SHP77 treated with DMSO at 0.1 percent for 48 hours (cell line): ENCODE measurements at regions not wholly inside any gene's neighbourhood (a gene's known extent, or its start where the extent isn't known, plus 50 kb on each side); places are given as distances from the start of the nearest gene placed in this dataset.
A peak's percentile ranks its signal among the peaks of the same experiment; 100 is the strongest.
"Not testable (repeated sequence)": the region's sequence is repeated elsewhere in the genome, so short reads cannot be mapped to it uniquely, and the experiment has no call there.

Experiments used
- DNase-seq: peaks from one replicate; lab custom pipeline; 2025; lab: John Stamatoyannopoulos, UW

DNA sequence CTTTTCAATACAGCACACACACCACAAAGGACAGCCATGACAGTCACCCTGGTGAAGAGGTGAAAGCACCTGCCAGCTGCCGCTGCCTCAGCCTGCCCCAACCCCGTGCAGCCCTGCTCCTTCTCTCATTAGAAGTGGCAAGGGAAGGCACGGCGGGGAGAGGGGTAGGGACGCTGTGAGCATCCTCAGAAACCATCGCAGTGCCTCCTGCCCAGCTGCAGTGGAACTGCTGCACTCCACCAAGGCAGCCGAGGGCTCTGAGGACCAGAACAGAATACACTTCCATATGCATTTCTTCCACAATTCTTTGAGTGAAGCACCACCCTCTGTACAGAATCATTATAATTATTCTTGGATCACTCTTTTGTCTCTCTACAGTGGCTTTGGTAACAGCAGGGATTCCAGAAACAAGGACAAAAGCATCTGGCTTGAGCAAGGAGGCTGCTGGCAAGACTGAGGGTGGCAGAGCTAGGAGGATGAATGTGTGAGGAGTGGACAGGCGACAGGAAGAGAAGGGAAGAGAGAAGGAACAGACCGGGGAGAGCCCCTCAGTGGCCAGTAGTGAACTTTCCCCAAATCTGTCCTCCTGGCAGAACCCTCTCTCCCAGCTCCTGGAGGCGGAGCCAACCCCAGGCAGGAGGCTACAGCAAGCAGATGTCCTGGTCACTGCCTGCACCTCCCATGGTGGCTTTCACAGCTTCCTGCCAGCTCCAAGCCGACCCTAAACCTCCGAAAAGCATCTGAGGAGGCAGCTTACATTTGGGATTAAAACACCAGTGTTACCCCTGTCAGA lies 73.2 kb downstream of the MTNR1A start:
- no peak for DNase-seq

DNA sequence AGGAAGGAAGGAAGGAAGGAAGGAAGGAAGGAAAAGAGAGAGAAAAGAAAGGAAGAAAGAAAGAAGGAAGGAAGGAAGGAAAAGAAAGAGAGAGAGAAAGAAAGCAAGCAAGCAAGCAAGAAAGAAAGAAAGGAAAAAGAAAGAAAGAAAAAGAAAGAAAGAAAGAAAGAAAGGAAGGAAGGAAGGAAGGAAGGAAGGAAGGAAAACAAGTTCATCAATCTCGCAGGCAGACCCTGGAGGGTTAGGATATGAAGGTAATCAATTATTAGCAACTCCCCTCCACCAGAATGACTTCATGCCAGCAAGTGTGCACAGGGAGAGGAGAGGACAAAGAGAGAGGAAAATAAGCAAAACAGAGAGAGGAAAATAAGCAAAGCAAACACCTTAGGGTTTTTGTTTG lies 80.2 kb downstream of the MTNR1A start:
- no peak for DNase-seq

DNA sequence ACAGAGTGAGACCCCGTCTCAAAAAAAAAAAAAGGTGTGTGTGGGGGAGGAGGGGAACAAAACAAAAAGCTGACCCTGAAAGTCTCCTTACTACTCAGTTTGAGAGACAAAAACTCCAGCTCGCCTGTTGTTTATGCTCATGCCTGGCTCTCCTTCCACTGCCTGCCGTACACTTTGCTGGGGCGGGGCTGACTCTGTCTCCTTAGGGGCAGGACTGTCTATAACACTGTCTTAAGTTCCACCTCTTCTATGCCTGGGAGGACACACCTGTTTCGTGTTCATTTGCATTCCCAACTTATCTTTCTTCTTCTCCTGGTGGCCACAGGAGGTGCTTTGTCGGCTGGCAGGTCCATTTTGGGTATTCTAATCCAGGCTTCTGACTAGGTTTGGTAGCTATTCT lies 81.4 kb downstream of the MTNR1A start:
- DNase-seq = no peak

DNA sequence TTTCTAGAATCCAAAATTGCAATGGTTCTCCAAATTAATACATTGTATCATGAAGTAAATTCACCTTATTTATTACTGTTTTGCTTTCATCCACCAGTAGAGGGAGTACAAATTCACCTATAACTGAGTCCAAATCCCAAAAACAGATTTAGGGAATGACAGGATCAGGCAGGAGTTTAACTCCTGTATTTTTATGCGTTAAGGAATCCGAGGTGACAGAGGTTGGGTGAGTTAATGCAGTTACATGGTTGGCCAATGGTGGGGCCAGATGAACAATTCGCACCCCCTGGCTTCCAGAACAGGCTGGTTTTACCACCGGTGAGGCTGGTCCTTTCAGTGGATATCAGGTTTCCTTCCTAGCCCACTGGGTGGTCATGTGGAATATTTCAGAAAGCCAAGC lies 82.4 kb downstream of the MTNR1A start:
- no peak for DNase-seq

DNA sequence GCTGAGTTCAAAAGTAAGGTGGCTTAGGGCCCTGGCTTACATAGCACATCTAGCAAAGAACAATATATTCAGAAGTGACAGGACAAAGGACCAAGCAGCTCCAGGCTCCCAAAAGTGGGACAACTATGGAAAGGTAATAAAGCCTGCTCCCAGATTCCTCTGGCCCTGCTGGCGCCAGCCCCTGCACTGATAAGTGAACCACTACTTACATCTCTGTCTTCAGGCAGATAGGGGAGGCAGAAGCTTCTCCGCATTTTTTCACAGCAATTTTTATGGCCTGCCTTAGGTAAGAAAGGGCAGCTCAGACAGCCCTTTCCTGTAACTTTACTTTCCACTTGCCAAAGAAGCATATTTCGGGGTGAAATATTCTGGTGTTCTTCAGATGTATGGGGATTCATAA lies 83.9 kb downstream of the MTNR1A start:
- DNase-seq = no peak

DNA sequence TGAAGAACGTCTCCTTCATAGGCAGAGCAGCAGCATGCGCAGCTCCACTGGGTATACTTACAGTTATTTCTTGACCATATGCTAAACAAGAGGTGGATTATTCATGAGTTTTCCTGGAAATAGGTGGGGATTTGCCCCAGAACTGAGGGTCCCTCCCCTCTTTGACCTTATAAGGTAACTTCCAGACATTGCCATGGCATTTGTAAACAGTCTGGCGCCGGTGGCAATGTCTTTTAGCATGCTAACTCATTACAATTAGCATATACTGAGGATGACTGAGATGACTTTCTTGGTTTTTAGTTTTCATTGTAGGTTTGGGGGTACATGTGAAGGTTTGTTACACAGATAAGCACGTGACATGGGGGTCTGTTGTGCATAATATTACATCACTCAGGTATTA lies 97.3 kb downstream of the MTNR1A start:
- no peak for DNase-seq

DNA sequence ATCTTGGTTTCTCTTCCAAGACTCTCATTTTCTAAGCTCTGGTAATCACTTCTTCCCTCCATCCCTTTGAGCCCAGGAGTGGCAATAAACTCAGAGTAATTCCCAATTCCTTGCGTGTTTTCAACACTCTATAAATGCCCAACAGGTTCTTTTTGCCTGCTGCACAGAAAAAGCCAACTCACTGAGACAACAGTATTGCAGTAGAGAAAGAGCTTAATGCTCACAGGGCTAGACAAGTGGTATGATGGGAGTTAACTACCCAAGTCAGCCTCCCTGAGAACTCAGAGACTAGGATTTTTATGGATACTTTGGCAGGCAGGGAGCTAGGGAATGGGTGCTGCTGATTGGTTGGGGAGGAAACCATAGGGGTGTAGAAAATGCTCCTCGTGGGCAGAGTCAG lies 103.4 kb downstream of the MTNR1A start:
- DNase-seq = no peak

DNA sequence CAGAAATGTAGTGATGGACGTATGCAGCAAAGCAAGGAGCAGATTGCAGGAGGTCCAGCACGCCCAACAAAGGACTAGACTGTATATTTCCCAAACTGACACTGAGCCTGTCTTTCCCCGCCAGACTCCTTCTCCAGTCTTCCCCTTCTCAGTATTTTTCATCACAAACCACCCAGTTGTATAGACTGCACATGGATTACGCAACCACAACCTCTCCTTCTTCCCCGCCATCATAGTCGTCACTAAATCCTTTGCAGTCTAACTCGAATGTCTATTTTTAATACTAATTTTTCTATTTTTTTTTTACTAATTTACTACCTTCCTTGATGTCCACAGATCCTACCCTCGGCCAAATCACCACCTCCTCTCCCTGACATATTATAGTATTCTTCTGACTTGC lies 105.4 kb downstream of the MTNR1A start:
- no peak for DNase-seq

DNA sequence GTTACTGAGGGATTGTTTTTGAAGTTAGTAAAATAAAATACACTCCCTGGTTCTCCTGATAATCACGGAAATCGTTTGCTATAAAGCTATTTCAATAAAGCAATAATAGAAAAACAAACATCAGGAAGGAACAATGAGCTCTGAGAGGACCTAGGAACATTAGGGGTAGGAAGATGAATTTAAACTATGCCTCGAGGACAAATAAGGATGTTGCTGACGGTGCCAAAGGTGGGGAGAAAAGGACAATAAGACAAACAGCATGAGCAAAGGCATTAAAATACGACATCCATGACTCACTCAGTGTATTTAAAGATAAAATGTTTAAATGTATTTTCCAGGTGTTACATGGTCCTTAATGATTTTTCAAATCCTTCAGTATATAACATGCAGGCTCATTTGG lies 110.3 kb downstream of the MTNR1A start:
- no peak for DNase-seq

DNA sequence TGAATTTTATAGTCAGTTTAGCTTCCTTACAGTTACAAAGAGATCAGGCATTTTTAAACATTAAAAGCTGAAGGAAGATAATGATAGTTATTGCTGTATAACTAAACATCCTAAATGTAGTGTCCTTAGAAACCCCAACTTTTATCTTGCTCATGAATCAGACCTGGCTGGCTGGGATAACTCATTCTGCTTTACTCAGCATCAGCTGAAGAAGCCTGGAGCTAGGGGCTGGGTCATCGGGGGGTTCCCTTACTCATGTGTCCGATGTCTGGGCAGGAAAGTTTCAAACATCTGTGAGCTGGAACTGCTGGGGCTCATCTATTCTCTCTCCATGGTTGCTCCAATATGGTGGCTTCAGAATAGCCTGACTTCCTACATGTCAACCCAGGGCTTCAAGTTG lies 113.9 kb downstream of the MTNR1A start:
- DNase-seq = no peak

DNA sequence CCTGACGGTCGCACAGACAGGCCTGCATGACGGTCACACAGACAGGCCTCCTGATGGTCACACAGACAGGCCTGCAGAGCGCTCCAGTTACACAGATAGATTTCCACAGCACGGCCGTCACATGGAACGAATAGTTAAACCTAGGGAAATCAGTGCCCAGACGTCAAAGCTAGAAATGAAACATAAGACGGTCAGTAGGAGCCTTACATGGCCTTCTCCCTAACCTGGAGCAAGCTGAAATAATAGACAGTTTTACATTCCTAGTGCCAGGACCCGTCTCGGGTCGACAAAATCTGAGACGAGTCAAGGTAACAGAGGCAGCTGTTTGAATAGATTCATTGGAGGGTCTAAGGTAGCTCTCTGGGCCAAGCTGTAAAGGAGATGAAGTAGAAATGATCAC lies 126.9 kb downstream of the MTNR1A start:
- DNase-seq = no peak

DNA sequence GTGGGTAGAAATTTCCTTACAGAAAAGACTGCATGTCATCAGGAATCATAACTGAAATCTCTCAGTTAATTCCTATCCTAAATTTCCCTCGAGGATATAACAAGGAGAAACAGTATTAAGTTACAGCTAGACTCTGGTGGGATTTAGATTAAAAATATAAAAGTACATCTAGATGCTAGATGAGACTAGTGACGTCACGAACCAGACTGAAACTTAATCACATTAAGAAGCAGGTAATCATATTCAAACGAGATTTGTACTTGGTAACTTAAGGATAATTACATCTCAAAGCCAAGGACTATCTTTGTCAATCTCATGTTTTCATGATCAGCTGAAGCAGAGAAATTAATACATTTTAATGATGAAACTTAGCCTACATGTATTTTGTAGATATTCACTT lies 130.6 kb downstream of the MTNR1A start:
- no peak for DNase-seq

DNA sequence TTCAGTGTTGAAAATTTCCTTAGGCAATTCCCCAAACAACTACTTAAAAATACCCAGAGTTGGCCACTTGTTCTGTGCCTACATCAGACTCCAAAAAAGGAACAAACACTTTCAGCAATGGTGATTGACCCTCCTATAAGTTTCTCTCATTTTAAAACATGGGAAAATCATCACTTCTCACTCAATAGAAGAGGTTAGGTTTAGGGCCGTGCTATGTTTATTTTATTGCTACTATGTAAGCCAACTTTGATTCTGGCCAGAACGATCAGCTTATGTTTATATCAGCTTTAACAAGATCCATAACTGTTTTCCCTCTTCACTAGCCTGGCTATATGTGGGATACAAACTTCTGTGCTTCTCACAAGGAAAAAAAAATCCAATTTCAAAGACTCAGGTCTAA lies 133.1 kb downstream of the MTNR1A start:
- no peak for DNase-seq

DNA sequence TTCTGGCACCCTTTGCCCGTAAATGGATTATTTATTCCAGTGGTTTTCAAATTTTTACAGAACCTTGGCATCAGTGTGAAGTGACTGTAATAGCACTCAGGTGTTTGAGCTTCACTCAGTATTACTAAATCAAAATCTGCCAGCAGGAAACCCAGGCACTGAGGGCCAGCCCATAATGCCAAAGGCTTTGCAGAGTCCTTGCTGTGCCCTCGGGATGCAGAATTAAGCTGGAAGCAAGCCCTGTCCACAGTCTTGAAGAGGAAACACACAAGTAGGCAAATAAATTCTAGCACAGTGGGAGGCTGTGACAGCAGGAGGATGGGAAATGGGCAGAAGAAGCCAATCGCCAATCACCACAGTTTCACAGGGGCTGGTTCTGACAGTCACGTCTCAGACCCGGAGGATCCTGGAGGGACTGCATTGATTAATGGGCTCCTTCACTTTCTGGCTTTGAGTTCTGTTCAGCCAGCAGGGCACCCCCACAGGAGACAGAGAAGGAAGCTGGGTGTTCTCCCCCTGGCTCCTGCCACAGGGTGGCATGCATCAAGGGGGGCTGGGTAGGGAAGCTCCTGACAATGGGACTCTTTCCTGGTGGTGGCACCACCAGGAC lies 138.8 kb downstream of the MTNR1A start:
- no peak for DNase-seq

DNA sequence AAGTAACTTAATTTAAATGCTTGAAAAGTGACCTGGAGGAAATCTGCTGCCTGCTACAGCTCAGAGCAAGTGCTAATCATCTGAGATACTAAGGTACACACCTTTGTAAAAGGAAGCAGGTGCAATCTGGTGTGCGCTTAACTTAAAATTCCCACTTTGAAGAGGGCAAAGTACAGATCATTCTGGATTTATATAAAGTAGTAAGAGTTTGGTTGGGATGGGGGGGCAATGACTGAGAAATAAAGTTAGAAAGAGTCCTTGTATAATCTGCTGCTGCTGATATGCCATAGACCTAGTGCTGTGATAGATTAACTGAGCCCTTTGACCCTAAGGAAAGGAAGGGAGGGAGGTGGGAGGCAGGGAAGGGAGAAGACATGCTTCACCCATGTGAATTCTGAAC lies 141.0 kb downstream of the MTNR1A start:
- DNase-seq = no peak

DNA sequence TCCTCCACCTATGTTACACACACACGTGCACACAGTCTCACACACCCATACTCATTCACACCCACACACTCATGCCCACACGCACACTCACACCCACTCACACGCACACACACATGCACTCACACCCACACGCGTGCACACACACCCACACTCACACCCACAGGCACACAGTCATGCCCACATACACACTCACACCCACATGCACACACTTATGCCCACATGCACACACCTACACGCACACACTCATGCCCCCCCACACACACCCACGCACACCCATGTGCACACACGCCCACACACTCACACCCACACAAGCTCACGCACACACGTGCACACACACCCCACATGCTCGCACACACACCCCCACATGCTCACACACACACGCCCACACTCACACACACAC lies 140.0 kb downstream of the F11 start:
- DNase-seq = no peak

DNA sequence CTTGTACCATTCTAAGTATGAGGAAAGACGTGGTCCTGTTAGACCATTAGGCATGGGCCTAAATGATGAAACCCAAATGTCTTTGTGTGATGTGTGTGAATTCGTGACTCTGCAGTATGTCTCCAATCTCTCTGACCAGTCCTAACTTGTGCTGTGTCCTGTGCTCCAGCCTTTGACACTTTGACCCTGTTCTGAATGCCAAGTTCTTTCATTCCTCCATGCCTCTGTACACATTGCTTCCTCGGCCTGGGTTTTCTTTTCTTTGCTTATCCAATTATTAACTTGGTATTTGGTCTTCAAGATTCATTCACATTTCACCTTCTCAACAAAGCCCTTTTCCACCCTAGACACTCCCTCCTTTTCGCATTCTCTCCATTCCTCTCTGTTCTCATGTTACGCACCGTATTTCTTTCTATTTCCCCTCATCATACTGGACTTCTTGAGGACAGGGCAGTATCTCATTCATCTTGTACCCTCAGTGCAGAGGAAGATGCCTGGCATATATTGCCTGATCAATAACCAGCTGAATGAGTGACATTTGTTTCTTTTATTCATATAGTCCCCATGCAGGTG lies 138.7 kb downstream of the F11 start:
- no peak for DNase-seq

DNA sequence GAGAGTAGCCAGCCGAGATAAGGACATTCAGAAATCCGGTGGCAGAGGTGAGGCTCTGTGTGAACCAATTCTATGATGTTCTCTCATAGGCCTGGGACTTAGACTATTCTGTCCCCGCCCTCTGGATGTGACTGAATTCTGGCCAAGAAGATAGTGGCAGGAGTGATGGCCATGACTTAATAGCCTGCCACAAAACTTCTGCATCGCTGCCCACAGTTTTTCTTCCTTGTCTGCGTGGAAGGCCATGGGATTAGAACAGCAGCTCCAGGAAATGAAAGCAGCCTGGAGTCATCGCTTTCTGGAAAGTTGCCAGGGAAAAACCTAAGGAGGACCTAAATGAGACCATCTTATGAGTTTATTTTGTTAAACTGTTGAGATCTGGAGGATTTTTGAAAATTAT lies 134.7 kb downstream of the F11 start:
- no peak for DNase-seq

DNA sequence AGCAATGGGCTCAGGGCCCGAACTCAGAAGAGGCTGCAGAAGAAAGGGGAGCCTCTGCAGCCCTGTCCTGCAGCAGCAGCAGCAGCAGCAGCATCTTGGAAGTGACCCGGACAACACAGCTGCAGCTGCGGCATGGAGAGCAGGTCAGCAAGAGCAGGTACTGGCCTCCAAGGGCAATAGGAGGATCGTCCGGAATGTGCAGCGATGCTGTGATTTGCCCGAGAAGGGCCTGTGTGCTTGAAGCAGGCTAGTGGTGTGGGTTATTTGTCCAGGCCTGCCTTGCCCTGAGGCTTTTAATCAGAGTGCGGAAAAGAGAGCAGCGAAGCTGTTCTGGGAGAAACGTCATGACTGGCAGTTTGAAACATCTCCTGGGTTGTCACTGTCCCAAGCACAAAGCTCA lies 126.0 kb downstream of the F11 start:
- no peak for DNase-seq

DNA sequence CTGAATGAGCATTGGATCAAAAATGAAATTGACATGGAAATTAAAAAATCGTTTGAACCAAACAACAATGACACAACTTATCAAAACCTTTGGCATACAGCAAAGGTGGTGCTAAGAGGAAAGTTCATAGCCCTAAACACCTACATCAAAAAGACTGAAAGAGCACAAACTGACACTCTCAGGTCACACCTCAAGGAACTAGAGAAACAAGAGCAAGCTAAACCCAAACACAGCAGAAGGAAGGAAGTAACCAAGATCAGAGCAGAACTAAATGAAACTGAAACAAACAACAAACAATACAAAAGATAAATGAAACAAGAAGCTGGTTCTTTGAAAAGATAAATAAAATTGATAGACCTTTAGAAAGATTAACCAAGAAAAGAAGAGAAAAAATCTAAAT lies 118.3 kb downstream of the F11 start:
- DNase-seq = not testable (repeated sequence)

DNA sequence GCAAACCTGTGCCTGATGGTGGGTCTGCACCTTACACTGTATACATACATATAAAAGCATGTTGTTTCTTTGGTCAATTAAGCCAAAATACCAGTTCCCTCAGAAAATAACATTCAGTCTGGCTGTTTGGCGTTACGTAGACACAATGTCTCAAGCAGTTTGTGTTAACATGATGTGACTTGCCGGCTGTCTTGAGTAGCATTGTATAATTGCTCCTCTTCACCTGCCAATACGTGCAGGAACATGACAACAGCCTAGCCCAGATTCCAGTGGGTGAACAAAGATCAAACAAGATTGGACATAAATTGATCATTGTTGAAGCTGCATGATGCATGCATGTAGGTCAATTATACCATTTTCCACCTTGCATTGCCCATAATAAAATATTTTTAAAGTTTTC lies 102.3 kb downstream of the F11 start:
- no peak for DNase-seq

DNA sequence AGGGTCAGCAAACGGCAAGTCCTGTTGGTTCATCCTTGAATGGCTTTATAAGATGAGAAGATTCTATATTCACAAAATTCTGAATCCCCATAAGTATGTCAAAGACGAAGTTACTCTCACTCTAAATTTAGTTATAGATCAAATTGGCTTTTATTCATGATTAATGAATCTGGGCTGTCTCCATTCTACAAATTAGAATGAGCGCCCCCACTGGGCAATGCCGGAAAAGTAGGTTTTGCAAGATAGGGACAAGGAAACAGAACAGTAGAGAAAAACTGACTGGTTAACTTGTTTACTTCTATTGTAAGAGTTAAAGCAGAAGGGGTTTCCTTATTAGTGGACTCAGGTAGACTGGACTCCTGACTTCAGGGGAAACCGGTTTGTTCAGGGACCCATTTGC lies 100.3 kb downstream of the F11 start:
- peak; percentile 34 for DNase-seq

DNA sequence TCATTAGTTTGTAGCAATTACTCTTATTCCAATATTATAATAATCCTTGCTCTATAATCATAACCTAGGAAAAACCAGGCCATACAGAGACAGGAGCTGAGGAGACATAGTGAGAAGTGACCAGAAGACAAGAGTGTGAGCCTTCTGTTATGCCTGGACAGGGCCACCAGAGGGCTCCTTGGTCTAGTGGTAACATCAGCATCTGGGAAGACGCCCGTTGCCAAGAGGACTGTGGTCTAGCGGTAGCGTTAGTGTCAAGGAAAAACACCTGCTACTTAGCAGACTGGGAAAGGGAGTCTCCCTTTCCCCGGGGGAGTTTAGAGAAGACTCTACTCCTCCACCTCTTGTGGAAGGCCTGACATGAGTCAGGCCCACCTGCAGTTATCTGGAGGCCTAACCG lies 97.0 kb downstream of the F11 start:
- not testable (repeated sequence) for DNase-seq

DNA sequence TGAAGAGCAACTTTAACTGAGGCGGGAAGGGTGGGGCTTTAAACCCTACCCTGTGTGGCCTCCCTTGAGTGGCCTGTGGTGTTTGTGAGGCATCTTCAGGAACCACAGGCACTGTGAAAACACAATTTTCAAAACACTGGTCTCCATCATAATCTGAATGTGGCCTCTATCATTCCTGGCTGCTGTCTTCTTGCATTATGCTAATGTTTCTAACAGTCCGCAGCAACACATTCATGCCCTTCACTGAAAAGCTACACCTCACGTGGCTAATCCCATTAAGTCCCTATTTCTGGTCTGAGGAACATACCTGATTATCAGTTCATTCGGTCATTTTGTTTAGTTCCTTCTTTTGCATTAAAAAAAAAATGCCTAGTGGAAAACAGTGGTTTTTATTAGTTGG lies 94.6 kb downstream of the F11 start:
- no peak for DNase-seq
